ENCODE measurements at regions not wholly inside any gene's neighbourhood (a gene's known extent, or its start where the extent isn't known, plus 50 kb on each side); places are given as distances from the start of the nearest gene placed in this dataset.

- H3K27ac ChIP-seq = no peak overlapping the region
- no peak for TF ChIP-seq CTCF (conservative IDR thresholded peaks at IDR 0.05)
Measured at GRCh38 chr20:52785679-52786078, 186.5 kb upstream of the TSHZ2 start.

GRCh38 chr20:52783769-52784168 is 188.4 kb upstream of the TSHZ2 start:
- TF ChIP-seq CTCF (conservative IDR thresholded peaks at IDR 0.05) = 0 out of 2 replicates have a peak, but pooled peaks have one; percentile 11
- H3K27ac ChIP-seq = no peak overlapping the region

GRCh38 chr20:52780462-52780861 is 191.7 kb upstream of the TSHZ2 start:
- no peak for TF ChIP-seq CTCF (conservative IDR thresholded peaks at IDR 0.05)
- H3K27ac ChIP-seq = no peak overlapping the region

- TF ChIP-seq CTCF (conservative IDR thresholded peaks at IDR 0.05) = no peak
- no peak overlapping the region for H3K27ac ChIP-seq
Measured at GRCh38 chr20:52779125-52779524, 193.0 kb upstream of the TSHZ2 start.

GRCh38 chr20:52777171-52777570 is 195.0 kb upstream of the TSHZ2 start:
- no peak for TF ChIP-seq CTCF (conservative IDR thresholded peaks at IDR 0.05)
- no peak overlapping the region for H3K27ac ChIP-seq

GRCh38 chr20:52775786-52776185 is 196.4 kb upstream of the TSHZ2 start:
- no peak for TF ChIP-seq CTCF (conservative IDR thresholded peaks at IDR 0.05)
- H3K27ac ChIP-seq = no peak overlapping the region

GRCh38 chr20:52768694-52769093 is 203.5 kb upstream of the TSHZ2 start:
- TF ChIP-seq CTCF (conservative IDR thresholded peaks at IDR 0.05) = no peak
- no peak overlapping the region for H3K27ac ChIP-seq

All from VCaP (cell line).